Osteocyte (in vitro differentiated cells): ENCODE measurements at regions not wholly inside any gene's neighbourhood (a gene's known extent, or its start where the extent isn't known, plus 50 kb on each side); places are given as distances from the start of the nearest gene placed in this dataset.

Source experiments
- DNase-seq: peaks from one replicate; pipeline ENCODE4 v3.0.0; 2021; ENCODE audit warnings: mixed read lengths; ENCODE audit not compliant: unreplicated experiment; ENCODE audit errors: extremely low spot score
- H3K27ac Mint-ChIP-seq: one replicate; pipeline ENCODE4 v1.8.0; 2021; ENCODE audit warnings: mild to moderate bottlenecking, mixed read lengths; ENCODE audit not compliant: unreplicated experiment
- H3K27me3 Mint-ChIP-seq: one replicate; pipeline ENCODE4 v1.8.0; 2021; ENCODE audit warnings: mixed read lengths; ENCODE audit not compliant: unreplicated experiment
- H3K36me3 Mint-ChIP-seq: one replicate; pipeline ENCODE4 v1.8.0; 2021; ENCODE audit warnings: mixed read lengths; ENCODE audit not compliant: unreplicated experiment
- H3K4me1 Mint-ChIP-seq: one replicate; pipeline ENCODE4 v1.8.0; 2021; ENCODE audit warnings: mixed read lengths; ENCODE audit not compliant: unreplicated experiment
- H3K4me3 Mint-ChIP-seq: one replicate; pipeline ENCODE4 v1.8.0; 2021; ENCODE audit warnings: mild to moderate bottlenecking, moderate library complexity, mixed read lengths; ENCODE audit not compliant: unreplicated experiment
- H3K9me3 Mint-ChIP-seq: one replicate; pipeline ENCODE4 v1.8.0; 2021; ENCODE audit warnings: mixed read lengths; ENCODE audit not compliant: unreplicated experiment
- CTCF ChIP-seq: fragments of 200-600 bp; sonication (generic); IDR thresholded peaks from 2 replicates; pipeline ENCODE4 v1.5.0; 2021; ENCODE audit warnings: antibody characterized with exemption, mild to moderate bottlenecking, moderate library complexity

DNA sequence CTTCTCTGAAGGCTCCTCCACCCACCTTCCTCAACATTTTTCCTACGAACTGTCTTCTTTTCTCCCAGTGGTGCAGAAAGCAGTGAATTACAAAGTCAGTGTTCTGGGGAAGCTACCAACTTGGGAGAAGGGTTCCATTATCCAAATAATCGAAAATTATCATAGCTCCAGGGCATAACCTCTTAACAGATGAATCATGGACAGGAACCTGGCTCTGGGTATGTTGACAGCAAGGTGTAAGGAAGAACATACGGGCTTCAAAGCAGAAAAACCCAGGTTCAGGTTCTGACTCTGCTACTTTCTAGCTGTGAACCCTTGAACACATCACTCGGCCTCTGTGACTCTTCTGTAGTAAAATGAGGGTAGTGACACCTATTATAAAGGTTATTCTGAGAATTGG lies 351.3 kb downstream of the ENC1 start:
- no peaks in the 10 kb centered on the region for H3K36me3 Mint-ChIP-seq

GRCh38 chr5:74288448-74289108 lies 351.9 kb downstream of the ENC1 start:
- Mint-ChIP-seq H3K36me3 (no peaks in the 10 kb centered on the region), H3K27me3 (no peaks in the 10 kb centered on the region)
- no peak for DNase-seq

More for the DNA sequence above, 351.3 kb downstream of the ENC1 start:
- peaks cover 24% of the 10 kb centered on the region for H3K4me1 Mint-ChIP-seq
- H3K4me3 Mint-ChIP-seq: no peak overlapping the region
- H3K27ac Mint-ChIP-seq: no peak overlapping the region
- DNase-seq: no peak
- H3K9me3 Mint-ChIP-seq: no peaks in the 10 kb centered on the region
- no peak for TF ChIP-seq CTCF
- no peaks in the 10 kb centered on the region for H3K27me3 Mint-ChIP-seq

GRCh38 chr5:74288038-74288437 lies 352.5 kb downstream of the ENC1 start:
- Mint-ChIP-seq H3K27me3 (no peaks in the 10 kb centered on the region), H3K9me3 (no peaks in the 10 kb centered on the region), H3K4me1 (peaks cover 24% of the 10 kb centered on the region), H3K27ac (peak overlapping the region; percentile 49), H3K36me3 (no peaks in the 10 kb centered on the region), H3K4me3 (no peak overlapping the region)
- no peak for TF ChIP-seq CTCF
- DNase-seq: no peak

More at GRCh38 chr5:74288448-74289108, 351.9 kb downstream of the ENC1 start:
- peaks cover 24% of the 10 kb centered on the region for H3K4me1 Mint-ChIP-seq
- no peak for TF ChIP-seq CTCF
- H3K27ac Mint-ChIP-seq: peak overlapping the region; percentile 49
- no peaks in the 10 kb centered on the region for H3K9me3 Mint-ChIP-seq
- H3K4me3 Mint-ChIP-seq: no peak overlapping the region

DNA sequence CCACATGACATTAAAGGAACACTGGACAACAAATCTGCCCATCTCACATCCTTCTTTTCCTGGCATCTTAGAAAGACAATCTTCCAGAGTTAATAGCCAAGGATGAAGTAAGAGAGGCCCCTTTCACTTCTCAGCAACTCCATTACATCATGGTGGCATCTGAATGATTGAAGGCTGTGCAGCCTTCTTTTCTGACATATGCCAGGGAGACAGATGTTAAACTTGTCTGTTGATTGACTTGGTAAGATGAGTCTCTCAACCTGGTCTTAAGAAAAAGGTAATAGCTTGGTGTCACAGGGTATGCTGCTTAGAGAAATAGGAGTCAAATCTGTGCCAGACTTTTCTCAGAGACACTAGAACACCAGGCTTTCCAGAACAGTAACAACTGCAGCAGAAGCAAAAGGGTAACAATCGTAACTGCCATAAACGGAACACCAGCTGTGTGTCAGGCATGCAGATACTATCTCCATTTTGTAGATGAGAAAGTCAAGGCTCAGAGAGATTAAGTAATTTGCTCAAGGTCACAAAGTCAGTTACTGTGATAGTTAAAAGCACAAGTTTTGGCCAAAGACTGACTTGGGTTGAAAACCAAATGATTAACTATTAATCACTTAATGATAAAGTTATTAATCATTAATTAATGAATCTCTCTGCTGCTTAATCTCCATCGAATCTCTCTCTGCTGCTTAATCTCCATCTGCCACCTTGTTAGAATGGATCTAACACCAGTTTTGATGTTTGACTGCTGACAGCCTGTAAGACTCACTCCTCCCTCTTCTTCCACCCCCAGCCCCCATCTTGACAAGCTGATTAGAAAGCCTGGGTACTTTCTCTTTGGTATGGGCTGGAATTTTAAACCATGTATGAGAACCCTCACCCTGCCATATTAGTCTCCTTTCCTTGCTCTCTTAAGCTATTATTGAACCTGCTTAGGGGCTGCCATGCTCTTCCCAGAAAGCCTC lies 353.5 kb downstream of the ENC1 start:
- H3K9me3 Mint-ChIP-seq: no peaks in the 10 kb centered on the region
- no peak overlapping the region for H3K27ac Mint-ChIP-seq
- H3K4me3 Mint-ChIP-seq: no peak overlapping the region
- no peak for DNase-seq
- H3K27me3 Mint-ChIP-seq: no peaks in the 10 kb centered on the region
- peaks cover 21% of the 10 kb centered on the region for H3K4me1 Mint-ChIP-seq
- H3K36me3 Mint-ChIP-seq: no peaks in the 10 kb centered on the region
- TF ChIP-seq CTCF: no peak

GRCh38 chr5:74285675-74286280 lies 354.8 kb downstream of the ENC1 start:
- DNase-seq: no peak
- Mint-ChIP-seq H3K36me3 (no peaks in the 10 kb centered on the region), H3K9me3 (no peaks in the 10 kb centered on the region), H3K27ac (no peak overlapping the region), H3K4me1 (peaks cover 21% of the 10 kb centered on the region), H3K4me3 (no peak overlapping the region), H3K27me3 (no peaks in the 10 kb centered on the region)
- no peak for TF ChIP-seq CTCF
